GM19467 (cell line): ENCODE measurements at regions not wholly inside any gene's neighbourhood (a gene's known extent, or its start where the extent isn't known, plus 50 kb on each side); places are given as distances from the start of the nearest gene placed in this dataset.

Experiments used
- ATAC-seq: cut with Tn5 transposase; IDR thresholded peaks from one replicate; pipeline ENCODE4 v1.9.1; 2021; ENCODE audit warnings: mild to moderate bottlenecking, moderate library complexity; ENCODE audit not compliant: unreplicated experiment

GRCh38 chrX:6783912-6784311, 249.0 kb upstream of the VCX3A start:
- ATAC-seq = no peak

GRCh38 chrX:6782831-6783230, 247.9 kb upstream of the VCX3A start:
- ATAC-seq = no peak

- no peak for ATAC-seq
These were observed 243.9 kb upstream of the VCX3A start for GRCh38 chrX:6778544-6779503.

GRCh38 chrX:6777238-6778002, 242.5 kb upstream of the VCX3A start:
- peak; percentile 81 for ATAC-seq

GRCh38 chrX:6770936-6771335, 236.0 kb upstream of the VCX3A start:
- no peak for ATAC-seq

- no peak for ATAC-seq
These were observed 234.0 kb upstream of the VCX3A start for GRCh38 chrX:6768881-6769280.

GRCh38 chrX:6761251-6761650, 226.3 kb upstream of the VCX3A start:
- no peak for ATAC-seq

GRCh38 chrX:6759655-6760375, 224.9 kb upstream of the VCX3A start:
- ATAC-seq = no peak

- ATAC-seq = no peak
These were observed 223.3 kb upstream of the VCX3A start for GRCh38 chrX:6758234-6758633.

GRCh38 chrX:6757631-6758030, 222.7 kb upstream of the VCX3A start:
- no peak for ATAC-seq

GRCh38 chrX:6748595-6748994, 213.7 kb upstream of the VCX3A start:
- ATAC-seq = no peak

GRCh38 chrX:6738518-6739470, 203.9 kb upstream of the VCX3A start:
- peak; percentile 96 for ATAC-seq

GRCh38 chrX:6734844-6735634, 200.1 kb upstream of the VCX3A start:
- ATAC-seq = no peak

GRCh38 chrX:6732101-6732500, 197.2 kb upstream of the VCX3A start:
- no peak for ATAC-seq

- ATAC-seq = no peak
These were observed 194.7 kb upstream of the VCX3A start for GRCh38 chrX:6729626-6730025.

- no peak for ATAC-seq
These were observed 183.8 kb upstream of the VCX3A start for GRCh38 chrX:6718766-6719165.

- no peak for ATAC-seq
These were observed 173.9 kb upstream of the VCX3A start for GRCh38 chrX:6708676-6709380.

GRCh38 chrX:6708041-6708440, 173.1 kb upstream of the VCX3A start:
- ATAC-seq = no peak

GRCh38 chrX:6707497-6707896, 172.6 kb upstream of the VCX3A start:
- no peak for ATAC-seq
